HG03575 (cell line): ENCODE measurements at regions not wholly inside any gene's neighbourhood (a gene's known extent, or its start where the extent isn't known, plus 50 kb on each side); places are given as distances from the start of the nearest gene placed in this dataset.
"Not testable (repeated sequence)": the region's sequence is repeated elsewhere in the genome, so short reads cannot be mapped to it uniquely, and the experiment has no call there.

Experiments
- ATAC-seq: cut with Tn5 transposase; IDR thresholded peaks from one replicate; pipeline ENCODE4 v1.9.1; 2021; ENCODE audit not compliant: unreplicated experiment, insufficient number of reproducible peaks, low FRiP score; ENCODE audit errors: extremely low read depth

- ATAC-seq, result no peak
Measured at GRCh38 chr1:228884196-228884595, 148.9 kb downstream of the RHOU start.

GRCh38 chr1:228884615-228885566, 149.6 kb downstream of the RHOU start:
- ATAC-seq, result no peak

- ATAC-seq, result no peak
Measured at GRCh38 chr1:228885845-228886244, 150.6 kb downstream of the RHOU start.

- no peak for ATAC-seq
Measured at GRCh38 chr1:228887101-228887500, 151.8 kb downstream of the RHOU start.

- ATAC-seq, result no peak
Measured at GRCh38 chr1:228887960-228888359, 152.7 kb downstream of the RHOU start.

- no peak for ATAC-seq
Measured at GRCh38 chr1:228889289-228889688, 154.0 kb downstream of the RHOU start.

GRCh38 chr1:228891272-228892034, 156.2 kb downstream of the RHOU start:
- ATAC-seq, result no peak

- ATAC-seq, result not testable (repeated sequence)
Measured at GRCh38 chr1:228892200-228892599, 156.9 kb downstream of the RHOU start.

GRCh38 chr1:228894442-228894989, 159.2 kb downstream of the RHOU start:
- no peak for ATAC-seq

GRCh38 chr1:228897901-228898300, 162.6 kb downstream of the RHOU start:
- no peak for ATAC-seq

GRCh38 chr1:228898582-228898992, 163.3 kb downstream of the RHOU start:
- ATAC-seq, result no peak

- ATAC-seq, result no peak
Measured at GRCh38 chr1:228899421-228899956, 164.2 kb downstream of the RHOU start.

GRCh38 chr1:228900099-228900885, 165.0 kb downstream of the RHOU start:
- ATAC-seq, result no peak

- ATAC-seq, result no peak
Measured at GRCh38 chr1:228900886-228901392, 165.7 kb downstream of the RHOU start.

GRCh38 chr1:228901936-228902681, 166.8 kb downstream of the RHOU start:
- ATAC-seq, result no peak

GRCh38 chr1:228902781-228903433, 167.6 kb downstream of the RHOU start:
- no peak for ATAC-seq

GRCh38 chr1:228903434-228904071, 168.3 kb downstream of the RHOU start:
- ATAC-seq, result no peak
